Epithelial cell of proximal tubule (primary cell): ENCODE measurements at regions not wholly inside any gene's neighbourhood (a gene's known extent, or its start where the extent isn't known, plus 50 kb on each side); places are given as distances from the start of the nearest gene placed in this dataset.
"Not testable (repeated sequence)": the region's sequence is repeated elsewhere in the genome, so short reads cannot be mapped to it uniquely, and the experiment has no call there.

ENCODE experiments used
- DNase-seq: peaks from one replicate; pipeline ENCODE4 v3.0.0-alpha.2; 2011; ENCODE audit warnings: low read depth
- H3K4me3 ChIP-seq: 2 replicates; pipeline ENCODE4 v1.5.1; 2011; ENCODE audit warnings: low read depth, mild to moderate bottlenecking, low read length
- CTCF ChIP-seq: conservative IDR thresholded peaks from 2 replicates; pipeline ENCODE4 v1.5.1; 2012; ENCODE audit warnings: low read depth, mild to moderate bottlenecking, low read length

GRCh38 chr6:159529934-159530333 is 163.1 kb downstream of the SOD2 start:
- no peak for TF ChIP-seq CTCF
- DNase-seq: no peak
- no peak overlapping the region for H3K4me3 ChIP-seq

GRCh38 chr6:159527351-159527750 is 165.7 kb downstream of the SOD2 start:
- H3K4me3 ChIP-seq: no peak overlapping the region
- peak; percentile 18 for TF ChIP-seq CTCF
- DNase-seq: no peak

GRCh38 chr6:159525445-159526025 is 167.5 kb downstream of the SOD2 start:
- H3K4me3 ChIP-seq: no peak overlapping the region
- TF ChIP-seq CTCF: no peak
- DNase-seq: no peak

GRCh38 chr6:159522877-159523547 is 170.0 kb downstream of the SOD2 start:
- DNase-seq: no peak
- H3K4me3 ChIP-seq: no peak overlapping the region
- no peak for TF ChIP-seq CTCF

GRCh38 chr6:159521962-159522361 is 171.1 kb downstream of the SOD2 start:
- no peak for TF ChIP-seq CTCF
- DNase-seq: no peak
- no peak overlapping the region for H3K4me3 ChIP-seq

- no peak for TF ChIP-seq CTCF
- no peak for DNase-seq
- H3K4me3 ChIP-seq: no peak overlapping the region
Observed at GRCh38 chr6:159520002-159520401, 173.0 kb downstream of the SOD2 start.

GRCh38 chr6:159515811-159516210 is 177.2 kb downstream of the SOD2 start:
- H3K4me3 ChIP-seq, DNase-seq: not testable (repeated sequence)
